IMR-90 (cell line): ENCODE measurements at regions not wholly inside any gene's neighbourhood (a gene's known extent, or its start where the extent isn't known, plus 50 kb on each side); places are given as distances from the start of the nearest gene placed in this dataset.

Experiments
- CTCF ChIP-seq: conservative IDR thresholded peaks from 2 replicates; pipeline ENCODE4 v1.5.1; 2012; ENCODE audit warnings: mild to moderate bottlenecking, low read depth, low read length, improper control_type of control experiment
- ELK1 ChIP-seq: fragments of 150-350 bp; IDR thresholded peaks from 2 replicates; pipeline ENCODE4 v1.6.1; 2016; ENCODE audit warnings: low read depth, mild to moderate bottlenecking, low read length, moderate library complexity, borderline replicate concordance
- MAFK ChIP-seq: IDR thresholded peaks from 2 replicates; pipeline ENCODE4 v1.6.1; 2012; ENCODE audit warnings: low read depth, low read length, improper control_type of control experiment
- MXI1 ChIP-seq: IDR thresholded peaks from 2 replicates; pipeline ENCODE4 v1.6.1; 2012; ENCODE audit warnings: low read depth, mild to moderate bottlenecking, low read length, moderate library complexity, borderline replicate concordance
- NFE2L2 ChIP-seq: fragments of 150-350 bp; IDR thresholded peaks from 2 replicates; pipeline ENCODE4 v1.6.1; 2016; ENCODE audit warnings: low read depth, mild to moderate bottlenecking, low read length
- POLR2A ChIP-seq: IDR thresholded peaks from 2 replicates; pipeline ENCODE4 v1.6.1; 2012; ENCODE audit warnings: mild to moderate bottlenecking, low read depth, low read length
- RAD21 ChIP-seq: IDR thresholded peaks from 2 replicates; pipeline ENCODE4 v1.6.1; 2012; ENCODE audit warnings: low read length, improper control_type of control experiment
- RFX5 ChIP-seq: IDR thresholded peaks from 2 replicates; pipeline ENCODE4 v1.8.0; 2012; ENCODE audit warnings: low read depth, mild to moderate bottlenecking, low read length, moderate library complexity
- SMC3 ChIP-seq: fragments of 150-350 bp; IDR thresholded peaks from 2 replicates; pipeline ENCODE4 v1.6.1; 2016; ENCODE audit warnings: low read depth, mild to moderate bottlenecking, antibody characterized with exemption, low read length, moderate library complexity
- USF2 ChIP-seq: fragments of 150-350 bp; IDR thresholded peaks from 2 replicates; pipeline ENCODE4 v1.6.1; 2017; ENCODE audit warnings: mild to moderate bottlenecking, antibody characterized with exemption, low read length, low read depth

- no peak for TF ChIP-seq CTCF
- no peak for TF ChIP-seq POLR2A
- no peak for TF ChIP-seq RAD21
- no peak for TF ChIP-seq MXI1
- TF ChIP-seq ELK1, result no peak
- TF ChIP-seq RFX5, result no peak
- no peak for TF ChIP-seq MAFK
- no peak for TF ChIP-seq USF2
- no peak for TF ChIP-seq SMC3
- no peak for TF ChIP-seq NFE2L2
Measured at GRCh38 chr11:87909178-87909577, 266.1 kb downstream of the RAB38 start.
